ENCODE measurements at regions not wholly inside any gene's neighbourhood (a gene's known extent, or its start where the extent isn't known, plus 50 kb on each side); places are given as distances from the start of the nearest gene placed in this dataset.

DNA sequence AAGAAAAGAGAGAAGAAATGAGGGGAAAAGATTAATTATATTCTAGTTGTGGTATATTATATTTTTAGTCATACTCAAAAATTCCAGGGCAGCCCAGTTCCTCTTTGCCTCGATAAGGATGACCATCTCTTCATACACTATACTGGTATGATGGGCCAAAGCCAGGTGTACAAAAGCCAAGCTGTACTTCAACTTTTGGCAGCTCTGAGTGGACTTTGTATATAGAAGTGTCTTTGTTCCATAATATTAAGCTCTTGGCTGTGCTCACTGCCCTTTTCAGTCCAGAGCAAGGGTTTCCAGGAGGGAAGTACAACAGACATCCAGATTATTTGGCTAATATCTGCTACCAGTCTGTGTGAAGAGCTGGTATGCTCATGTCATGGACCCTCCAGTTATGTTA, 934.3 kb upstream of the CDH10 start:
- TF ChIP-seq ZNF263 (CRISPR knock-in tag; IDR thresholded peaks at IDR 0.05; ENCODE audit: low read depth) (no peak), ELF4 (CRISPR knock-in tag; IDR thresholded peaks at IDR 0.05; ENCODE audit: low read depth) (no peak)
- TF ChIP-seq, protein P1, sequence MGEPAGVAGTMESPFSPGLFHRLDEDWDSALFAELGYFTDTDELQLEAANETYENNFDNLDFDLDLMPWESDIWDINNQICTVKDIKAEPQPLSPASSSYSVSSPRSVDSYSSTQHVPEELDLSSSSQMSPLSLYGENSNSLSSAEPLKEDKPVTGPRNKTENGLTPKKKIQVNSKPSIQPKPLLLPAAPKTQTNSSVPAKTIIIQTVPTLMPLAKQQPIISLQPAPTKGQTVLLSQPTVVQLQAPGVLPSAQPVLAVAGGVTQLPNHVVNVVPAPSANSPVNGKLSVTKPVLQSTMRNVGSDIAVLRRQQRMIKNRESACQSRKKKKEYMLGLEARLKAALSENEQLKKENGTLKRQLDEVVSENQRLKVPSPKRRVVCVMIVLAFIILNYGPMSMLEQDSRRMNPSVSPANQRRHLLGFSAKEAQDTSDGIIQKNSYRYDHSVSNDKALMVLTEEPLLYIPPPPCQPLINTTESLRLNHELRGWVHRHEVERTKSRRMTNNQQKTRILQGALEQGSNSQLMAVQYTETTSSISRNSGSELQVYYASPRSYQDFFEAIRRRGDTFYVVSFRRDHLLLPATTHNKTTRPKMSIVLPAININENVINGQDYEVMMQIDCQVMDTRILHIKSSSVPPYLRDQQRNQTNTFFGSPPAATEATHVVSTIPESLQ (CRISPR knock-in tag; IDR thresholded peaks at IDR 0.05), result no peak

All from WTC11 (cell line).